Endothelial cell of umbilical vein (primary cell): ENCODE measurements at regions not wholly inside any gene's neighbourhood (a gene's known extent, or its start where the extent isn't known, plus 50 kb on each side); places are given as distances from the start of the nearest gene placed in this dataset.

Experiments used
- BruUV-seq: library from RNA; stranded (reverse); fragments of 400-500 nt; replicated peaks from 2 replicates; lab custom pipeline; 2021; lab: Mats Ljungman, UMichigan
- CTCF ChIA-PET: fragments of 300-600, 350-600 bp; sonication (Branson Sonifier 250); formaldehyde crosslinking; loops from one replicate; lab custom pipeline; 2021; ENCODE audit warnings: antibody characterized with exemption, inconsistent platforms; lab: Charles Lee
- POLR2A ChIA-PET: fragments of 300-600, 350-600 bp; sonication (Branson Sonifier 250); formaldehyde crosslinking; loops from one replicate; lab custom pipeline; 2021; ENCODE audit warnings: antibody characterized with exemption, inconsistent platforms; lab: Charles Lee
- DNase-seq: peaks from one replicate; pipeline ENCODE4 v3.0.0-alpha.2; 2011; ENCODE audit warnings: low read depth, low spot score
- FAIRE-seq: peaks from 2 replicates; lab custom pipeline; 2011; peaks lifted over from hg19 to GRCh38; lab: Jason Lieb, UNC
- H2AFZ ChIP-seq: 2 replicates; pipeline ENCODE4 v1.6.0; 2012; ENCODE audit warnings: low read depth, low read length, control low read depth, inconsistent platforms
- H3K27ac ChIP-seq: 2 replicates; pipeline ENCODE4 v1.5.1; 2011; ENCODE audit warnings: low read depth, mild to moderate bottlenecking, control low read depth, low read length, moderate library complexity; ENCODE audit not compliant: insufficient read depth
- H3K27me3 ChIP-seq, 2 experiments: 2 replicates each; pipeline versions ENCODE4 v1.6.0 to v1.6.1; 2011; ENCODE audit warnings: low read length in 2 of 2, mixed read lengths in 1 of 2; ENCODE audit not compliant: control insufficient read depth in 2 of 2, insufficient read depth in 2 of 2
- H3K36me3 ChIP-seq, 2 experiments: 2 replicates in 1 of 2; 3 replicates in 1 of 2; pipeline ENCODE4 v1.5.1; 2011; ENCODE audit warnings: low read length in 2 of 2, mild to moderate bottlenecking in 1 of 2, moderate library complexity in 1 of 2; ENCODE audit not compliant: control insufficient read depth in 2 of 2, insufficient read depth in 2 of 2; ENCODE audit errors: extremely low read depth in 1 of 2
- H3K4me1 ChIP-seq: 3 replicates; pipeline ENCODE4 v1.5.1; 2011; ENCODE audit warnings: mild to moderate bottlenecking, low read length; ENCODE audit not compliant: control insufficient read depth, insufficient read depth; ENCODE audit errors: extremely low read depth
- H3K4me2 ChIP-seq: 2 replicates; pipeline ENCODE4 v1.6.1; 2011; ENCODE audit warnings: low read length, control low read depth, mixed read lengths; ENCODE audit not compliant: insufficient read depth
- H3K4me3 ChIP-seq, 3 experiments: fragments of 200-600 bp in 1 of 3; sonication (generic), shearing (Covaris generic) in 1 of 3; replicated peaks in 1 of 3; 2 replicates each; pipeline ENCODE4 v1.5.1; 2011 to 2016; ENCODE audit warnings: control low read depth in 3 of 3, low read length in 3 of 3, mild to moderate bottlenecking in 2 of 3, inconsistent platforms in 1 of 3, low read depth in 1 of 3, moderate library complexity in 1 of 3; ENCODE audit not compliant: insufficient read depth in 1 of 3
- H3K79me2 ChIP-seq: 2 replicates; pipeline ENCODE4 v1.6.0; 2012; ENCODE audit warnings: low read length, inconsistent platforms; ENCODE audit not compliant: control insufficient read depth, insufficient read depth
- H3K9ac ChIP-seq: replicated peaks from 2 replicates; pipeline ENCODE3; 2011; ENCODE audit warnings: low read length, control low read depth; ENCODE audit not compliant: insufficient read depth; ENCODE audit errors: extremely low read depth
- H3K9me1 ChIP-seq: replicated peaks from 3 replicates; pipeline ENCODE4 v1.6.0; 2011; ENCODE audit warnings: mild to moderate bottlenecking, low read length; ENCODE audit not compliant: control insufficient read depth, insufficient read depth; ENCODE audit errors: extremely low read depth
- H3K9me3 ChIP-seq: replicated peaks from 2 replicates; pipeline ENCODE4 v1.5.1; 2012; ENCODE audit warnings: low read length, inconsistent platforms; ENCODE audit not compliant: control insufficient read depth, insufficient read depth
- H4K20me1 ChIP-seq: replicated peaks from 2 replicates; pipeline ENCODE3; 2011; ENCODE audit warnings: mild to moderate bottlenecking, low read length; ENCODE audit not compliant: control insufficient read depth, insufficient read depth; ENCODE audit errors: extremely low read depth
- CTCF ChIP-seq, 2 donors: IDR thresholded peaks; 1 replicate in 1 of 2; 2 replicates in 1 of 2; pipeline ENCODE4 v1.5.1; 2011; ENCODE audit warnings: low read length in 2 of 2, mild to moderate bottlenecking in 2 of 2, moderate library complexity in 2 of 2, control low read depth in 1 of 2, inconsistent platforms in 1 of 2, low read depth in 1 of 2; ENCODE audit not compliant: insufficient read depth in 1 of 2; ENCODE audit errors: extremely low read depth in 1 of 2
- EZH2 ChIP-seq: IDR thresholded peaks from 2 replicates; pipeline ENCODE4 v1.6.1; 2012; ENCODE audit warnings: borderline replicate concordance, low read depth, mild to moderate bottlenecking, moderate library complexity, low read length, inconsistent platforms; ENCODE audit not compliant: severe bottlenecking
- FOS ChIP-seq: IDR thresholded peaks from 2 replicates; pipeline ENCODE4 v1.6.1; 2011; ENCODE audit warnings: mild to moderate bottlenecking, low read length, moderate library complexity, borderline replicate concordance; ENCODE audit not compliant: insufficient read depth
- GATA2 ChIP-seq: IDR thresholded peaks from 2 replicates; pipeline ENCODE4 v1.7.0; 2011; ENCODE audit warnings: low read depth, mild to moderate bottlenecking, moderate library complexity, mixed read lengths, low read length; ENCODE audit not compliant: insufficient read length, insufficient read depth
- JUN ChIP-seq: IDR thresholded peaks from 2 replicates; pipeline ENCODE4 v1.6.1; 2011; ENCODE audit warnings: borderline replicate concordance, low read depth; ENCODE audit not compliant: insufficient read length, insufficient read depth
- MAX ChIP-seq: IDR thresholded peaks from 2 replicates; pipeline ENCODE4 v1.6.1; 2011; ENCODE audit not compliant: insufficient read depth, insufficient read length
- MYC ChIP-seq: IDR thresholded peaks from one replicate; pipeline ENCODE4 v1.6.1; 2011; ENCODE audit warnings: mild to moderate bottlenecking, low read depth, low read length
- POLR2A ChIP-seq: IDR thresholded peaks from 2 replicates; pipeline ENCODE4 v1.6.1; 2012; ENCODE audit warnings: low read depth, mild to moderate bottlenecking, control low read depth, low read length
- POLR2AphosphoS5 ChIP-seq: IDR thresholded peaks from 2 replicates; pipeline ENCODE4 v1.6.1; 2012; ENCODE audit warnings: low read depth, mild to moderate bottlenecking, control low read depth, low read length, moderate library complexity; ENCODE audit not compliant: insufficient read depth
- dilution Hi-C: fragments of 300-500 bp; cut with MboI; formaldehyde crosslinking; loops from one replicate; pipeline ENCODE4 v1.15.0; 2019; ENCODE audit warnings: low sequenced_read_pairs; ENCODE audit not compliant: extremely low pct_ligation_motif_present
- intact Hi-C: fragments of 100-400 bp; cut with micrococcal nuclease; formaldehyde crosslinking; loops from one replicate; pipeline ENCODE4 v1.10.0; 2022

GRCh38 chr6:78515271-78515670 is 352.1 kb upstream of the IRAK1BP1 start:
- H3K9ac ChIP-seq: no peak overlapping the region
- H3K4me1 ChIP-seq: peaks cover 4% of the 10 kb centered on the region
- intact Hi-C loops (no loop called here), dilution Hi-C loops (no loop called here)
- no peak overlapping the region for H3K27ac ChIP-seq
- no peaks in the 10 kb centered on the region for H3K9me3 ChIP-seq
- CTCF ChIA-PET: interaction anchor here (0.8 kb wide), 1 partner anchor 83 kb away, joined by 3 read pairs; no protein-coding TSS in a partner anchor
- H3K9me1 ChIP-seq: no peaks in the 10 kb centered on the region
- H3K4me3 ChIP-seq: no peak overlapping the region
- BruUV-seq: no TSS peak
- POLR2A ChIA-PET: no interaction called here
- H3K4me2 ChIP-seq: no peak overlapping the region
- peaks cover 4% of the 10 kb centered on the region for H4K20me1 ChIP-seq
- no peaks in the 10 kb centered on the region for H3K79me2 ChIP-seq
- peaks cover 0 to 2% of the 10 kb centered on the region in 2 experiments for H3K36me3 ChIP-seq
- DNase-seq (no peak), FAIRE-seq (no peak)
- no peak overlapping the region for H2AFZ ChIP-seq
- H3K27me3 ChIP-seq: no peaks in the 10 kb centered on the region
- TF ChIP-seq EZH2: no peak

- Histone ChIP-seq H3K9ac (no peak overlapping the region), H3K9me1 (no peaks in the 10 kb centered on the region), H3K36me3 (no peaks in the 10 kb centered on the region), H3K27me3 (no peaks in the 10 kb centered on the region), H4K20me1 (peaks cover 4% of the 10 kb centered on the region), H3K4me2 (no peak overlapping the region), H3K79me2 (no peaks in the 10 kb centered on the region), H3K27ac (no peak overlapping the region), H2AFZ (no peak overlapping the region), H3K9me3 (no peaks in the 10 kb centered on the region), H3K4me3 (no peak overlapping the region), H3K4me1 (peaks cover 4% of the 10 kb centered on the region)
- ChIA-PET CTCF (no interaction called here), POLR2A (no interaction called here)
- dilution Hi-C loops (no loop called here), intact Hi-C loops (no loop called here)
- FAIRE-seq: no peak
- TF ChIP-seq GATA2: no peak
- no peak for TF ChIP-seq JUN
- TF ChIP-seq MYC: no peak
- no peak for TF ChIP-seq POLR2A
- TF ChIP-seq EZH2: no peak
- no peak for TF ChIP-seq CTCF (IDR thresholded peaks at IDR 0.05; ENCODE audit: extremely low read depth in 1 of 2, insufficient read depth in 1 of 2, low read depth in 1 of 2, low read length in 2 of 2)
- TF ChIP-seq POLR2AphosphoS5: no peak
- no peak for TF ChIP-seq FOS
- no peak for TF ChIP-seq MAX
- BruUV-seq: no TSS peak
- DNase-seq: no peak
These were observed 350.0 kb upstream of the IRAK1BP1 start for GRCh38 chr6:78517399-78517798.
